GM20000 (cell line): ENCODE measurements at regions not wholly inside any gene's neighbourhood (a gene's known extent, or its start where the extent isn't known, plus 50 kb on each side); places are given as distances from the start of the nearest gene placed in this dataset.
A peak's percentile ranks its signal among the peaks of the same experiment; 100 is the strongest.

ENCODE experiments used
- DNase-seq: peaks from one replicate; pipeline ENCODE4 v3.0.0; 2012; ENCODE audit warnings: low spot score
- CTCF ChIP-seq: IDR thresholded peaks from 2 replicates; pipeline ENCODE4 v1.5.1; 2012; ENCODE audit warnings: mild to moderate bottlenecking, control low read depth; ENCODE audit errors: extremely low read depth, missing control alignments

GRCh38 chr1:198087831-198088230 is 69.0 kb upstream of the NEK7 start:
- DNase-seq, result no peak
- no peak for TF ChIP-seq CTCF

- peak; percentile 22 for DNase-seq
- TF ChIP-seq CTCF, result no peak
Measured at GRCh38 chr1:198088360-198089071, 68.3 kb upstream of the NEK7 start.

GRCh38 chr1:198096390-198096789 is 60.4 kb upstream of the NEK7 start:
- DNase-seq, result no peak
- no peak for TF ChIP-seq CTCF

- DNase-seq, result no peak
- no peak for TF ChIP-seq CTCF
Measured at GRCh38 chr1:198099755-198100154, 57.0 kb upstream of the NEK7 start.

GRCh38 chr1:198101716-198102453 is 54.9 kb upstream of the NEK7 start:
- TF ChIP-seq CTCF, result no peak
- DNase-seq, result no peak

GRCh38 chr1:198102454-198102827 is 54.4 kb upstream of the NEK7 start:
- no peak for TF ChIP-seq CTCF
- DNase-seq, result no peak

- no peak for TF ChIP-seq CTCF
- no peak for DNase-seq
Measured at GRCh38 chr1:198105185-198105584, 51.6 kb upstream of the NEK7 start.
